Stimulated activated CD4-positive, alpha-beta T cell treated with anti-CD3 and anti-CD28 coated beads, Interleukin-1b, Interleukin-23, amount 100 ng/mL, for 24 hours (primary cell): ENCODE measurements at regions not wholly inside any gene's neighbourhood (a gene's known extent, or its start where the extent isn't known, plus 50 kb on each side); places are given as distances from the start of the nearest gene placed in this dataset.
"Not testable (repeated sequence)": the region's sequence is repeated elsewhere in the genome, so short reads cannot be mapped to it uniquely, and the experiment has no call there.

Experiments
- DNase-seq, 4 experiments: peaks; one replicate each; pipeline ENCODE4 v3.0.0-alpha.2; 2020; ENCODE audit warnings: low read depth in 4 of 4, low spot score in 1 of 4

DNA sequence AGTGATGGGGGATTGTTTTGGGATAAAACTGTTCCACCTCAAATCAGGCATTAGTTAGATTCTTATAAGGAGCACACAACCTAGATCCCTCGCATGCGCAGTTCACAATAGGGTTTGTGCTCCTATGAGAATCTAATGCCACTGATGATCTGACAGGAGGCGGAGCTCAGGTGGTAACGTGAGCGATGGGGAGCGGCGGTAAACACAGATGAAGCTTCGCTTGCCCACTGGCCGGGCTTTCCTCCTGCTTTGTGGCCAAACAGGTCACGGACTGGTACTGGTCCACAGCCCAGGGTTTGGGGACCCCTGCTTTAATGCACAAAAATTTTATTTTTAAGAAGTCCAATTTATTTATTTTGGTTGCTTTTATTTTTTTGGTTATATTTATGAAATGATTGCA lies 238.8 kb downstream of the AACS start:
- DNase-seq = no peak

DNA sequence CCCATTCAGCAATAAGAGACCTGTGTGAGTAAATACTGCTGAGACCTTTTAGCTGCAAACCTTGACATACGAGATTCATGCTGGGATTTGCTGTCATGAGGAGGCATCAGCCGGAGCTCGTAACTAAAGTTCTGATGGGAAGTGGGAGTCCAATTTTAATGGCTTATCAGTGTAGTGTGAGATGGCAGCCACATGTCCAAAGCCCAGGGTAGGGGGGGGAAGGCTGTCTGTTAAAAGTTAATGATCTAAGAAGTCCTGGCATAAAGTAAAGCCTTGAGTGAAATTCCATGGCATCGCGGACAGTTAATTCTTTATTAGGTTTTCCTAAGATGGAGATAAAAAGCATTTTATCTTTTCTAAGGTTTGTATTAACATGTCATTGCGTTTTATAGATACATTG lies 240.0 kb downstream of the AACS start:
- DNase-seq = no peak

DNA sequence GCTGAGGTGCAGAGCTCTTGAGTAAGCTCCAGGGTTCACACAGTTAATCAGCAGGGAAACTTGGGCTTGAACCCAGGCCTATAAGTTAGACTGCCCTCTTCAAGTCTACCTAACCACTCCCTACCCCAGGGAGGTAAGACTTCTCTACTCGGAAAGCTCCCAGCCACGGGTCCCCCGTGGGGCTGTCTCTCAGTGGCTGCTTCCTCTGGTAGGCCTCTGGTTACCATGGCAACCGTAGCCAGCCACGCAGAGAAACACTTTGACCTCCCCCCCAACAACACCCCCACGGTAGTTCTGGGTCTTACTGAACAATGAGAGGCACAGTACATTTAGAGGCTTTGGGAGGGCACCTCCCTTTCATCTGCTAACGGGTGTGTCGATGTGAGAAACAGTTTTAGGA lies 245.2 kb downstream of the AACS start:
- DNase-seq = no peak

DNA sequence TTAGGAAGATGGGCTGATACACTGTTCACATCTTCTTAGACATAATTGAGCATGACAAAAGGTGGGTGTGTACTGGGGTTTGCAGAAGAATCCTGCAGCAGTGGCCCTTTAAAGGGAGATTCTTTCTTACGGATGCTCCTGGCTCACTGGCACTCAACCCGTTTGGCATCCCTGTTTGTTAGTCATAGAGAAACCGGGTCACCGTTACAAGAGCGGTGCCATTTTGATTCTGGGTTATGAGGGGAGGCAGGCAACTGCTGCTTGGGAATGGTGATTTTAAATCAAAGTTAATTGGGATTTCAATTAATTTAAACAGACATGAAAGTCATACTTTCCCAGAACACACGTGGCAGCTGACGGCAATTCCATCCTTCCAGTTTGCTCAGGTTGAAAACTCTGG lies 245.8 kb downstream of the AACS start:
- DNase-seq = no peak

DNA sequence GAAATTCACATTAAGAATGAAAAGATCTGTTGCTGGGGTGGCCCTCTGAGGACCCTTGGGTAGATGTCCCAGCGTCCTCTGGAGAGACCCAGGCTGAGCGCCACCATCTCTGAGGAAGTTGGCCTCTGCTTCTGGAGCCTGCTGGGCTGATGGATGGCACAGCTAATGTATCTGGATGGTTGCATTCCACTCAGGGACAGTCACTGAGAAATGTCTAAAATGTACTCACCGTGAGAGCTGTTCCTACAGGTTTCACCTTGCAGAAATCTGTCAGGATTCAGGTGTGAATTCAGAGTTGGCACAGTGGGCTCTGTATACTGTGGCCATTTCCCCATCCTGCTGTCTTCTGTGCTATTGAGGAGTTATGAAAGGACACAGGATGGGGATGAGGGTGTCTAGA lies 247.2 kb downstream of the AACS start:
- DNase-seq = no peak

DNA sequence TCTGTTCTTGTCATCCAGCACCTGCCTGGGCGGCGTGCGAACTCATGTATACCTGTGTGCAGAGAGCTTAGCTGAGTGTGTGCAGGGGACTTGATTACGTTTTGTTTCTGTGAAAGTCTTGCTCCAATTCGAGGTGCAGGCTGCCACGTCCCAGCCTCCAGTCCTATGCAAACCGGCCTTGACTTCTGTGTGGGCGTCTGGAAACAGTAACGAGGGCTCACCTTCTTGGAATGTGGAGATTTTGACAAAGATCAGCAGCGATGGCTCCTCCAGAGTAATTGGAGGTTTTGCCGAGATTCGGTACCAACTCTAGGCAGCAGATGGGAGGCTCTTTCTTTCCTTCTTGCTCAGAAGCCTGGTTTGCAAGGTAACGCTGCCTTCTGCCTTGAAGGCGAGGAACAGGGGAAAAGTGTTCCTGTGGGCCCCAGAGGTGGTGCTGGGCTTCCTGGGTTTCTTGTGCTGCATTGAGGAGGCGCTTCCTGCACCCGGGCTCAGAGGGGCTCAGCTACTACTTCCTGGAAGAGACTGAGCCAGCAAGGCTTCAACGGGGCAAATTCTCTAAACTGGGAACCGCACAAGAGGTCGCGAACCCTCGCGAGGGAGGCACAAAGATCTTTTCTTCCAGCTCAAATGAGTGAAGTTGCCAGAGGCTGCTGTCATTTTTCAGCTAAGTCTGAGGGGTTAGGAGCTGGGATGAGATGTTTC lies 249.0 kb downstream of the AACS start:
- no peak for DNase-seq

DNA sequence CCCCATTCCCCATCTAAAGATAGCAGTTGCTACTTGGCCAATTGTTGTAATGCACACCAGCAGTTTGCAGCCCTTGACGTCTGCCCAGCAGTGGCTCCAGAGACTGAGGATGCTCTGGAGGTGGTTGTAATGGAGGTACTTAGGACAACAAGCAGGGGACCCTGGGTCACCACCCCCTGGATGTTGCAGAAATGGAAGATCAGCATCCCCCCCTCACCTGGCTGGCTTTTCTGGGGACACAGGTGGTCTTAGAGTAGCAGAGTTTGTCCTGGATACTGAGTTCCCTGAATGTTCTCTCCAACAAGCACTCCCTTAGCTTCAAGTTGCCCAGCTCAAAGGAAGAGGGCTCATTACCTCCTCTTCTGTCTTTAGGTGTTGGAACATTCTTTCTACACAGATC lies 250.5 kb downstream of the AACS start:
- no peak for DNase-seq

DNA sequence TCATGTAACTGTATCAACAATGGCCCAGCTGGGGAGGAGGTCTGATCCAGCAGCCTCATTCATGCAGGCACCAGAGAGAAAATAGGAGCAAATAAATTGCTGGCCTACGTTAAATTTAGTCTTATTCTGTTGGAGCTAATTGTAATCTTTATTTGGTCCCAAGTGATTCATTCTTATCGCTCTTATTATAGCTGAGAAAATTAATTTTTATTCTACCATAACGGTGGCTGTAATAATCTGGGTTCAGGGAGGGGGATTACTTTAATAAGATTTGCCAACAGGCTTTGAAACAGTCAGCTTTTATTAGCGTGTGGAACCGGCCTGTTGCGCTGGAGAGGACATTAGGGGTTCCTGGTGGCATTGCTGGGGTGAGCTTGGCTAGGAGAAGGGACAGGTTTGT lies 254.9 kb downstream of the AACS start:
- DNase-seq = no peak

DNA sequence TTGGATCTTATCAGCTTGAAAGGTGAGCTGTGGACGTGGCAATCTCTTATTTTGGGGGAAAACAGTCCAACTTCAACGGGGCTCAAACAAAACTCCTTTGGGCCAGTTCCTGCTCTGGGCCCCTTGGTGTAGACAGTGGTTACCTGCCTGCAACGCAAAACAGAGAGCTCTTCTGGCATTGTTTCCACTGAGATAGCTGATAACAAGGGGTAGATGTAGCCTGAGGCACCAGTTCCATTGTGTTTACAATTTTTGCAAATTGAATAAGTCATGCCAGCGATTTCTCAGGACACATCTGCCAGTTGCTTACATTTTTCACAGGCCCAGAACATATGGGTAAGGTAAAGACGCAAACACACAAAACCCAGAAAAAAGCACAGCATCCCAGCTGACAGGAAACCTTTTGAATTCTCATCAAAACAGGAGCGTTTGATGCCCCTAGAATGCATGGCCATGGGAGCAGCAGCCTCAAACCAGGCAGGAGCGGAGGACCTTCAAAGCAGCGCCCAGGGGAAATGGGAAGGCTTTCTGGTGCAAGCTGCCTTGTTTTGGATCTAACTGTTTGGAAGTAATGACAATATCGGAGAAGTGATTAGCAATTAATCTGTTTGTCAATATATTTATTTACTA lies 259.7 kb downstream of the AACS start:
- DNase-seq = no peak

DNA sequence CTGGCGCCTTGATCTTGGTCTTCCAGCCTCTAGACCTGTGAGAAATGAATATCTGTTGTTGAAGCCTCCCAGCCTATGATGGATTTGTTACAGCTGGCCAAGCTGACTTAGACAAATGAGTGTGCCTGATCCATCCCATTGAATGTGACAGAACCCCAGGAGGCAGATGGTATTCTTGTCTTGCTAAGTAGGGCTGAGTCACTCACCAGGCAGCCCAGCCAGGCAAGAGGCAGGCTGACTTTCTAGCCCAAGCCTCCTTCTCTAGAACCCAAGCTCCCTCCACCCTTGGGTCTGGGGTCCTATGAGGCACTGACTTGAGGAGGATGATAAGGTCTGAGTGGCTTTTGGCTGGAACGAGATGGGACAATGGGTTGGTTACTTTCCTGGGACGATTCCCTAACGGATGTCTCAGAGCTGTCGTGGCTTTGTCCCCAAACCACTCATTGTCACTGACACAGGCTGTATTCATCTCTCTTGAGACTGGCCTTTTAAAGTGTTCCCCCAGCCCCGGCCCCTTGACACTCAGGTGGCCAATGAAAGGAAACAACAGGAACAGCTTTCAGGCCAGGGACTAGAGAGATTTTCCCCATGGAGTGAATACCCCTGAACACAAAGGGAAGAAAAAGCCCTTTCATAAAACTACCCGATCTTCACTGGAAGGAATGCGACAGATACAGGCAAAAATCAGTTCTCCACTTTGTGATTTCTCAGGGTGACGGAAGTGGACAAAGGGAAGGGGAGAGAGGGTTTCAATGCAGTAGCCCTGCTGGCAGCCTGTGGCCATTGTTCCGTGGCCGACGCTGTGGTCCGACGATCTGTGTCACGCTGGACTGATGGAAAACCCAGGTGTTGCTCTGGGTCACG lies 264.2 kb downstream of the AACS start:
- DNase-seq = no peak

DNA sequence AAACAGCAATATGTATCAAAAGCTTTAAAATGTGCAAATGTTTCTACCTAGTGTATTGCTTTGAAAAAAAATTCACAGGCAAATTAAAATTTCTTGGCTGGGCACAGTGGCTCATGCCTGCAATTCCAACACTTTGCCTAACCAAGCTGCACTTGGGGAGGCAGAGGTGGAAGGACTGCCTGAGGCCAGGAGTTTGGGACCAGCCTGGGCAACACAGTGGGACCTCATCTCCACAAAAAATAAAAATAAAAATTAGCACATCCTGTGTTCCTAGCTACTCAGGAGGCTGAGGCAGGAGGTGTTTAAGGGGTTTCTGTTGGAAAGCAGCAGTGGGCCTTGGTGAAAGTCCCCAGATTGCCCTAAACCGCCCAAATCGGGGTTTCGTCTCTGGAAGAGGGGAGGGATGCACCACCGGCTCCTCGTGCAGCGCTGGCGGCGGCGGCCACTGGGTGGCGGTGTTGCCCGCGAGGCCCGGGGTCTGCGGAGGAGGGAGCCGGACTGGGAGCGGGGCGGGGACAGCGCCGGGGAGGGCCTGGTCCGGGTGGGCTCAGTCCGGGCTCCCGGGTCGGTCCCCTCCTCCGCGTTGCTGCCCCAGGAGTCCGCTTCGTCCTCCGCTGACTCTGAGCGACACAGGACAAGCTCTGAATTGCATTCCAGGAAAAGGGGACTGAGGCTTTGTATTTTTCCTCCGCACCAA lies 265.6 kb downstream of the AACS start:
- peak in 3 of 4 experiments; percentile 18 to 31 (median 21) for DNase-seq

DNA sequence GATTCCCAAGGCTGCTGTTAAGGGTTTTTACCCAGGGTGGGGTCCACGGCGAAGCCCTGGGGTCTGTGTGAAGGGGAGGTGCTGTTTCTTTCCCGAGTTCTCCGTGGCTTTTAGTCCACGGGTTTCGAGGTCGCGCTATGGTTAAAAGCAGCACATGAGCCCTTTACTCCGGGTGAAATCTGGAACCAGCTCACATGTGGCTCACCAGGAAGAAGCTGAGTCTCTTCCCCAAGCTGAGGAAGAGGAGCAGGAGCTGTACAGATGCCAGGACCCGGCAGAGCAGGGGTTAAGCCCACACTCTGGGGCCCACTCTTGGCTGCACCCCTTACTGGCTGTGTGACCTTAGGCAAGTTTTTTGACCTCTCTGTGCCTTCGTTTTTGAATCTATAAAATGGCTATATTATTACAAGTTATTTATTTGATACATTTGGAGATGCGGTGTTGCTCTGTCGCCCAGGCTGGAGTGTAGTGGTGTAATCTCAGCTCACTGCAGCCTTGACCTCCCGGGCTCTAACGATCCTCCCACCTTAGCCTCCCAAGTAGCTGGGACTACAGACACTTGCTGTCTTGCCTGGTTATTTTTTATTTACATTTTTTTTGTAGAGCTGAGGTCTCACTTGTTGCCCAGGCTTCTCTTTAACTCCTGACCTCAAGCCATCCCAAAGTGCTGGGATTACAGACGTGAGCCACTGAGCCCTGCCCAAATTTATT lies 266.3 kb downstream of the AACS start:
- DNase-seq = no peak

DNA sequence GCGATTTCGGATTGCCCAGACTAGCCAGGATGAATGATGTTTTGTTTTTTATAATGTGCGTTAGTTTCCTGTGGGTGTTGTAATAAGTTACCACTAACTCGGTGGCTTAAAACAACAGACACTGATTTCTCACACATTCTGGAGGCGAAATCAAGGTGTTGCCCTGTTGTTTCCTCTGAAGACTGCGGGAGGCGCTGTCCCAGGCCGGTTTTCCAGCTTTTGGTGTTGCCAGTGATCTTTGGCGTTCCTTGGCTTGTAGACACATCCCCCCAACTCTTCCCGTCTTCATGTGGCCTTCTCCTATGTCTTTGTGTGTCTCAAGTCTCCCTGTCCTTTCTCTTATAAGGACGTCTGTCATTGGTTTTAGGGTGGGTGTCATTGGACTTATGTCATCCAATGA lies 267.7 kb downstream of the AACS start:
- no peak for DNase-seq

DNA sequence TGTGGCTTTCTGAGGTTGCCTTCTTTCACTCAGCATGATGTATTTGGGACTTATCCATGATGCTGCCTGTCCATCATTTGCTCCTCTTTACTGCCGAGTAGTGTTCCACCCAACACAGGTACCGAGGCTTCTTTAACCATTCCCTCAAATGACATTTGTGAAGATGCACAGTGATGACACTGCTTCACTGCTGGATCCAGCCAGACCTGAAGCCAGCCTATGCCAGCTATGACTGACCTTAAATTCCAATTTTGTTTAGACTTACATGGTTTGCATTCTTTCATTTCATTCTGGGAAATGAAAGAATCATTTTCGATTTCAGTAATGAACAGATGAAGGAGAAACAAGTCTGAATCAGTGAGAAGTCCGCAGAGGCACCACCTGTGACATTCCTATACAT lies 271.0 kb downstream of the AACS start:
- DNase-seq = no peak

DNA sequence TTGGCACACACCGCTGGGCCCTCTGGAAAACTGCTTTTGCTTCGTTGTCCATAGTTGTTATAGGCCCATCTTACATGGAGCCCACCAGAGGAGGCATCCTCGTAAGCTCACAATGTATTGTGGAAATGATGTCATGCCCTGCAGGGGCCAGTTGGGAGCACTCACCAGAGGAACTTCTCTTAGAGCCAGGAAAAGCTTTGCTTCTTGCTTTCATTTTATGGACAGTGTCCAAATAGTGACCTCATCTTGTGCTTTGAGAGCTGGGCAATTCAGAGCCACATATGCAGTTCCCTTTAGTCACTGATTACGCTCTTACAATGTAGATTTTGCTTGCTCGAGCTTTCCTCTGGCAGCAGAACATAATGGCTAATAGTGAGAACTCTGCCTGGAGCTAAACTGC lies 275.6 kb downstream of the AACS start:
- no peak for DNase-seq

DNA sequence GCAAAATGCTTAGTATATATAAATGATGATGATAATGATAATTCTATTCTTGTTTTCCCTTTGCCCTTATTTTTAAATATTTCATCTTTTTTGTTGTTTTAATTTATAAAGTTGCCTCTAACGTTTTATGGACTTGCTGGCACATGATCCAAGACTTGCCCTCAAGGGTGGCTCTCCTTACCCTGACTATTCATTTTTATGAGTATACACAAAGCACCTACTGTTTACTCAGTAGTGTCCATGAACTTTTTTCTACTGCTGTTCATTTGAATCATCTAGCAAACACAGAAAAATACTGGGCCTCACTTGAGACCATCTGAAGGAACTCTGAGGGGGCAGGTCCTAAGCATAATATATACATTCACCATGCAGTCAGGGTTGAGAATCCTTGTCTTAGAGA lies 276.2 kb downstream of the AACS start:
- DNase-seq = no peak

DNA sequence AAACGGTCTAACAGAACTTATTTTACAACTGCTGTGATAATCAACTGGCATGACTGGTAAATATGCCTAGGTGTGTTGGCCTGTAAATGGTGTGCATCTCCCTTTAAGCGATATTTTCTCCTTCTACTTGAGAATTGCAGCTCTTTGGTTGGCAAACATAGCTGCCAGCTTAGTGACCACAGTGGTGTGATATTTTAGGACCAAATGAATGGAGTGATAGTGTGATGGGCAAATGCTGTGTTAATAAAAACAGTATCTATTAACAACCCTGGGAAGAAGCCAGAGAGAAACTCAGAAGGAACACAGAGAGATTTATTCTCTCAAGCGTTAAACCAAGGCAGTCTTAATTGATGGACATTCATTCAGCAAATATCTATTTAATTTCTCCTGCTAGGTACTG lies 278.4 kb downstream of the AACS start:
- DNase-seq = no peak

DNA sequence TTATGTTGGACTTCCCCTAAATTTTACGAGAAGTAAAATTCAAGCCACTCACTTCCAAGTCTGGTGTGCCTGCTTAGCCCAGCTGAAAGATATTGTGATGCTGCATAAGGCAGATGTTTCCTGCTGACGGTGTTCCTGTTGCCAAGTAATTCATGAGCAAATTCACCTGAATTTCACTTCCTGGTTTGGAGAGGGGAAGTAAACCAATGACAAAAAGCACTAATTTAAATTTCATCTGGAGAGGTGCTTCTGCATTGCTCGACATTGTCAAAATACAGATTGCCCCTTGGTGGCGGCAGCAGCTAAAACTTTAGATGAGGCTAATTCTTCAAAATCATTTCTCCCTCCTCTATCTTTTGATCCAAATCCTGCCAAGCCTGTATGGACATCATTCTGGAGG lies 281.1 kb downstream of the AACS start:
- DNase-seq = no peak

DNA sequence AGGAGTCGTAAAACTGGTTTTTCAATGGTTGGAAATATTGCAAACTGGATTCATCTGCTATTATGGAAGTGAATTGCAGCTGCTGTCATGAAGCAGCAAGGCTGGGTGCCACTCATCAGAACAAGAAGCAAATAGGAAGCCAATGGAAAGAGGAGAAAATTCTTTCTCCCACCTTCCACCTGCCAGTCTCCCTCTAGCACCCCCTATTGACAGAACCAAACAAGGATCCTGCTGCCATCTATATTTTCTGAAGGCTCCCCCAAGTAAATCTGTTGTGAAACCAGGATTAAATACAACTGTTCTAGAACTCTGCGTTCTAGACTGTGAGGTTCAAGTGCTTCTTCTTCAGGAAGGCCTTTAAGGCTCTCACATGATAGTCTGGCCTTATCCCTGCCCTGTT lies 286.6 kb downstream of the AACS start:
- DNase-seq = no peak

DNA sequence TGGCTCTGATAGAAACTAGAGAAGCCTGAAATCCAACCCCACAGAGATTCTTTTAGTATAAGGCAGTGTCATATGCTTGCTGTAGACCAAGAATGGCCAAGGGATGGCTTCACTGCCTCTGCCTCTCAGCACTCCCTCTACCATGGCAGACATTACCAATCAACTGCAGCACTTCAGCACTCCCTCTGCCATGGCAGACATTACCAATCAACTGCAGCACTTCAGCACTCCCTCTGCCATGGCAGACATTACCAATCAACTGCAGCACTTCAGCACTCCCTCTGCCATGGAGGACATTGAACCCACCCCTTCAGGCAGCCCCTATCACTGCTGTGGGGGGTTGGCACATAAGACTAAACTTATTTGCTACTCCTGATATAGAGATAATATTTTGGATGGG lies 287.8 kb downstream of the AACS start:
- not testable (repeated sequence) for DNase-seq

DNA sequence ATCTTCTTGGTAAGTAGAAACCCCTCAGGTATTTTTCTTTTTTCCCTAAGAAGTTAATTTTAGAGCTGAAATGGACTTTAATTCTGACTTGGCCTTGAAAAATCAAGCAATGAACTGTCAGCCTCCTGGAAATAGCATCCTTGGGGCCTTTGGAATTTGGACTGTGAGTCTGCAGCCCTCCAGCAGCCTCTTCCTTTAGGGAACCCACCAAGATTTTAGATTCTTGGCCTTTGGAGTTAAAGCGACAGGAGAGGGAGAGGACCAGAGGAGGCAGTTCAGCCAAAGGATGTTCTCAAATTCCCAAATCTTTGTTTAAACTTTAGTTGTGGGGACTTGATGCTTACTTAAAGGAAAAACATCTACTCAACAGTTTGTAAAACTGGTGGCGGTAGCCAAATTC lies 288.6 kb downstream of the AACS start:
- no peak for DNase-seq
